ENCODE measurements at regions not wholly inside any gene's neighbourhood (a gene's known extent, or its start where the extent isn't known, plus 50 kb on each side); places are given as distances from the start of the nearest gene placed in this dataset.

- TF ChIP-seq EZH2phosphoT487 (conservative IDR thresholded peaks at IDR 0.05; ENCODE audit: low read length) (no peak), CTCF (IDR thresholded peaks at IDR 0.05; ENCODE audit: insufficient read depth, low read length, poor library complexity, severe bottlenecking) (no peak)
- no peaks in the 10 kb centered on the region for H3K27me3 ChIP-seq (ENCODE audit: low read length)
- H3K9ac ChIP-seq (ENCODE audit: low read length): no peak overlapping the region
- H3K27ac ChIP-seq (ENCODE audit: low read depth, low read length): no peak overlapping the region
- H2AFZ ChIP-seq (ENCODE audit: low read depth, low read length, severe bottlenecking): no peak overlapping the region
- no peaks in the 10 kb centered on the region for H3K9me3 ChIP-seq (ENCODE audit: insufficient read depth, low read length)
- H3K4me2 ChIP-seq (ENCODE audit: low read depth, low read length, poor library complexity, severe bottlenecking): no peak overlapping the region
- H3K79me2 ChIP-seq (ENCODE audit: insufficient read depth, low read length): no peaks in the 10 kb centered on the region
- no peak overlapping the region for H3K4me3 ChIP-seq (ENCODE audit: insufficient read depth, low read length, poor library complexity, severe bottlenecking)
- no peaks in the 10 kb centered on the region for H3K36me3 ChIP-seq (ENCODE audit: low read length)
- H3F3A ChIP-seq (ENCODE audit: insufficient read depth): no peaks in the 10 kb centered on the region
- no peaks in the 10 kb centered on the region for H4K20me1 ChIP-seq (ENCODE audit: low read depth, low read length)
- no peaks in the 10 kb centered on the region for H3K9me2 ChIP-seq (replicated peaks; ENCODE audit: insufficient read depth, low read length)
These were observed 525.7 kb downstream of the NPIPA7 start for GRCh38 chr16:16904601-16905000.

GRCh38 chr16:16905850-16906249 lies 526.9 kb downstream of the NPIPA7 start:
- H2AFZ ChIP-seq (ENCODE audit: low read depth, low read length, severe bottlenecking): no peak overlapping the region

GRCh38 chr16:16907089-16907488 lies 528.1 kb downstream of the NPIPA7 start:
- no peaks in the 10 kb centered on the region for H4K20me1 ChIP-seq (ENCODE audit: low read depth, low read length)
- no peaks in the 10 kb centered on the region for H3K79me2 ChIP-seq (ENCODE audit: insufficient read depth, low read length)
- no peaks in the 10 kb centered on the region for H3F3A ChIP-seq (ENCODE audit: insufficient read depth)
- H3K9me2 ChIP-seq (replicated peaks; ENCODE audit: insufficient read depth, low read length): no peaks in the 10 kb centered on the region; the same call in 1 of the 2 replicates
- TF ChIP-seq EZH2phosphoT487 (conservative IDR thresholded peaks at IDR 0.05; ENCODE audit: low read length) (no peak), CTCF (IDR thresholded peaks at IDR 0.05; ENCODE audit: insufficient read depth, low read length, poor library complexity, severe bottlenecking) (no peak)
- no peaks in the 10 kb centered on the region for H3K36me3 ChIP-seq (ENCODE audit: low read length)
- no peak overlapping the region for H3K4me2 ChIP-seq (ENCODE audit: low read depth, low read length, poor library complexity, severe bottlenecking)
- no peak overlapping the region for H3K9ac ChIP-seq (ENCODE audit: low read length)
- no peak overlapping the region for H3K27ac ChIP-seq (ENCODE audit: low read depth, low read length)
- H3K9me3 ChIP-seq (ENCODE audit: insufficient read depth, low read length): no peaks in the 10 kb centered on the region
- H3K27me3 ChIP-seq (ENCODE audit: low read length): no peaks in the 10 kb centered on the region
- no peak overlapping the region for H3K4me3 ChIP-seq (ENCODE audit: insufficient read depth, low read length, poor library complexity, severe bottlenecking)
- no peak overlapping the region for H2AFZ ChIP-seq (ENCODE audit: low read depth, low read length, severe bottlenecking)

More at GRCh38 chr16:16905850-16906249, 526.9 kb downstream of the NPIPA7 start:
- Histone ChIP-seq H3F3A (ENCODE audit: insufficient read depth) (no peaks in the 10 kb centered on the region), H3K4me2 (ENCODE audit: low read depth, low read length, poor library complexity, severe bottlenecking) (no peak overlapping the region), H3K36me3 (ENCODE audit: low read length) (no peaks in the 10 kb centered on the region), H4K20me1 (ENCODE audit: low read depth, low read length) (no peaks in the 10 kb centered on the region), H3K9ac (ENCODE audit: low read length) (no peak overlapping the region), H3K27ac (ENCODE audit: low read depth, low read length) (no peak overlapping the region), H3K4me3 (ENCODE audit: insufficient read depth, low read length, poor library complexity, severe bottlenecking) (no peak overlapping the region), H3K9me2 (replicated peaks; ENCODE audit: insufficient read depth, low read length) (no peaks in the 10 kb centered on the region), H3K9me3 (ENCODE audit: insufficient read depth, low read length) (no peaks in the 10 kb centered on the region), H3K79me2 (ENCODE audit: insufficient read depth, low read length) (no peaks in the 10 kb centered on the region), H3K27me3 (ENCODE audit: low read length) (no peaks in the 10 kb centered on the region)
- TF ChIP-seq CTCF (IDR thresholded peaks at IDR 0.05; ENCODE audit: insufficient read depth, low read length, poor library complexity, severe bottlenecking) (no peak), EZH2phosphoT487 (conservative IDR thresholded peaks at IDR 0.05; ENCODE audit: low read length) (no peak)

All from SU-DHL-6 (cell line).